ENCODE measurements at regions not wholly inside any gene's neighbourhood (a gene's known extent, or its start where the extent isn't known, plus 50 kb on each side); places are given as distances from the start of the nearest gene placed in this dataset.

GRCh38 chr10:36683421-36683820 lies 442.0 kb upstream of the ANKRD30A start:
- no peak for DNase-seq

- DNase-seq: no peak
These were observed 443.4 kb upstream of the ANKRD30A start for GRCh38 chr10:36681751-36682632.

DNA sequence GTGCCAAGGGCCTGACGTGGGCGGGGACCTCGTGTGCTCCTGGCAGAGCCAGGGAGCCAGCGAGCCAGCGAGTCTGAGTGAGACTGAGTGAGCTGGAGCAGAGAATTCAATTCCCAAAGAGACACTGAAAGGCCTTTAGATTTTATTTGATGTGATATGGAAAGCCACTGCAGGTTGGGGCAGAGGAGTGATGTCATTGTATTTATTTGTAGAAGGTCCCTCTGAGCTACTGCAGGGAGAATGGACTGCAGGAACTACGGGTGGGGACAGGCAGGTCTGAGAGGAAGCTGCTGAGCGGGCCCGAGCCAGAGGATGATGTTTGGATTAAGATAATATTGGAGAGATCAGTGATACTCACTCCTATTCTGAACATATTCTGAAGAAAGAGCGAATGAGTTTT lies 445.8 kb upstream of the ANKRD30A start:
- no peak for DNase-seq

DNA sequence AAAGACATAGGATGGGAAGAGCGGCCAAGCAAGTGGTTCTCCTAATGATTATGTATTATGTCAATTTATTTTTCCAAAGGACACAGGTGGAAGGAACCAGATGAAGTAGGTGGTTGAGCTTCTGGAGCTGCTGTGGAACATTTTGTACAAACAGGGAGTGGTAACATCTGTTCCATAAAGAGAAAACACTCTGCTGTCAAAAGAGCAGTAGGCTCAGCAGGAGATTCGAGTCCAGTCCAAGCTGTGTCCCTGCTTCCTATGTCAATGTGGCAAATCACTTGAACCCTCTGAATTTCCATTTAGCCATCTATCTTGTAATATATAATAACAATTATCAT lies 448.0 kb upstream of the ANKRD30A start:
- no peak for DNase-seq

- no peak for DNase-seq
These were observed 448.5 kb upstream of the ANKRD30A start for GRCh38 chr10:36676756-36677430.

DNA sequence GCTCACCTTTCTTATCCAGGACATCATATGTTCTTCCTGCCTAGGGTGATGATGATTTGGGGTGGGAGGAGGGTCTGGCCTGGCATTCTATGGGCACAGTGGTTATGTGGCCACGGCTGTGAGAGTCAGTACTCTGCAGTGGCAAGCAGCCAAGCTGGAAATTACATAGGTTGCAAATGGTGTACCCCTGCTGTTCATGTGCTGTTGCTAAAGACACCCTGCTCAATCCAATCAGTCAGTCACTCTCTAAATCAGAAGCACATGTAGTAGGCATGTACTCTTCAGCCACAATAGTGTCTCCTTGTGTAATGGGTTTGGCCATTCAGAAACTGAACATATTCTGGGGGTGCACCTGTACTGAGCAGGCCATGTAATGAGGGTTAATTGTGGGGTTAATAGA lies 449.1 kb upstream of the ANKRD30A start:
- DNase-seq: no peak

- no peak for DNase-seq
These were observed 449.9 kb upstream of the ANKRD30A start for GRCh38 chr10:36675458-36675880.

DNA sequence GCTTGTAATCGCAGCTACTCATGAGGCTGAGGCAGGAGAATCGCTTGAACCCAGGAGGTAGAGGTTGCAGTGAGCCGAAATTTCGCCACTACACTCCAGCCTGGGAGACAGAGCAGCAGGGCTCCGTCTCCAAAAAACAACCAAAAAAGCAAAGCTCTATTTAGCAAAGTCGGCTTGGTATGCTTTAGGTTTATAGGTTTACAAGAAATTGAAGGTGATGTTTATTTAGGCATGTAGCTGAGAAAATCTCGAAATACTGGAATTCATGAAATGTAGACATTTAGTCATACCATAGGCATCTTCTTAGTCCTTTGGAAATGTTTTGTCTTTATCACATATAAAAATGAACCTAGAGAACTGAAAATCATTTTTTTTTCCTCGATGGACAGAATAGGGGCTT lies 453.8 kb upstream of the ANKRD30A start:
- no peak for DNase-seq

DNA sequence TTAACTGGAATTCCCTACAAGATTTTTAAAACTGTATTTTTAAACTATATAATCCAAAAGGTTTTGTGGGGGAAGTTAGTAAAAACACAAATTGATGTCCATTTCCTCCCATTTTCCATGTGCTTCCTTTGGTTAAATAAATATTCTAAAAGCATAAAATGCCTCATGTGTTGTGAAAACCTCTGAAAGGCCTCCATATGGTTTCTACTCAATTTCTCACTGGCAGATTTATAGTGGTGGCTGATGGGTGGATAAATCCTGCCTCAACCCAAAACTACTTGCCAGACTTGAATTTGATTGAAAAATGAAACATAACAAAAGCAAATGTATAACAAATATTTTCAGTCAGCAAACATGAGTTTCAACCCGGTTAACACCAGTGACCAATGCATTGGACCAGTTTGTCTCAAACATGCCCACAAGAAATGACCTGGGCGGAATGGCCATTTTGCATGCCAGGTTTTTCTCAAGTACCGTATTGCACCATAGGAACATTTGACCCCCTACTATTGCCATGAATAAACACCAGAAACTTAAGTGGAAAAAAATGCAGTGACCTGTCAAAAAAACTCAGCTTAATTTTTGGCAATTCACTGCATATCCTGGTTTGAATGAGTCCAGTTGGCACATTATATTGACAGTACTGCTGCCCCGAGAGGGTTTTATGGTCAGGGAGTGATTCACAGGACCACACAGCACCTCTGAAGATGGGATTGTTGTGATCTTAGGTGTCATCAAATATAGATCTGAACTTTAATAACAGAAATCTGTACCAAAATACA lies 454.6 kb upstream of the ANKRD30A start:
- no peak for DNase-seq

DNA sequence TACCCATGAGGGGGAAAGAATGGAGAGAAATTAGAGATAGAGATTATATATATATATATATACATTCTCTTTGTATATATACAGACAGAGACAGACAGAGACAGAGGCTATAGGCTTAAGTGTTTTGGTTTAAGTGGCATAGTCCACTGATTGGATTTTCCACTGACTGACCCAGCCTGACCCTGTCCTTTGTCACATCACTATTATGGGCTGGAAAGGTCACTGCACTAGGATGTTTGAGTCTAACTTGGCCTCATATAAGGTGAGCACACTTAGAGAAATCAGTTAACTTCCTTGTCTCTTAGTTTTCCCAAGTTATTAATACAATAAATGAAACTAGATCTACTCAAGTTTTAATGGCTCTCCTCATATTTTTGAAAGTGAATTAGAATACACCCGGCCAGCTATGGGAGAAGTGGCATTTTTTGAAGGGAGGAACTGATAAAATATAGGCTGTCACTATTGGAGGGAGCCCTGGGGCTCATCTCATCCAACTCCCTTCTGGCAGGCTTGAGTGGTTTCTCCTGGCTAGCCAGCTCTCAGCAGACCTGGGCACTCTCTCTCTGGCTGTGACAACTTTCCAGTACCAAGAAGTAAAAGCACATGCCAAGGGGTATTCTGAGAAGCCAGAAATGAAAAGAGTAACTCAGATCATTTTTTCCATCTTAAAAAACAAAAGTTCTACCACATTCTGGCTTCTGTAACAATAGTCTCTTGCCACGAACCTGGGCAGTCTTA lies 455.6 kb upstream of the ANKRD30A start:
- DNase-seq: no peak

GRCh38 chr10:36666451-36666850 lies 458.9 kb upstream of the ANKRD30A start:
- no peak for DNase-seq

DNA sequence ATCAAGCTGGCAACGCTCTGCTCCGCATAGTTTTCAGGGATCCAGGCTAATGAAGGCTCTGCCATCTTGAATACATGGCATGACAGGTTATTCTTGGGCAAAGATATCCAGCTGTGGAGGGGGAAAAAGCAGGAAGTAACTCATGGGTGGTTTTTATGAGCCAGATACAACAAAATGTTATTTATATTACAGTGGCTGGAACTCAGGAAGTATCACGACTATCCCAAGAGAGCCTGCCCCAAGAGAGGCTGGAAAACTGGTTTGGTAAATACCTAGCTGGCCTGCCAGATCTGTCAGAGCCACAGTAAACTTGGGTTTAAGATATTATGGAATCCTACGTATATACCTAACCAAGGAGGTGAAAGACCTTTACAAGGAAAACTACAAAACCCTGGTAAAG lies 462.8 kb upstream of the ANKRD30A start:
- DNase-seq: no peak

- no peak for DNase-seq
These were observed 475.1 kb upstream of the ANKRD30A start for GRCh38 chr10:36650274-36650673.

GRCh38 chr10:36647540-36647939 lies 477.9 kb upstream of the ANKRD30A start:
- DNase-seq: no peak

DNA sequence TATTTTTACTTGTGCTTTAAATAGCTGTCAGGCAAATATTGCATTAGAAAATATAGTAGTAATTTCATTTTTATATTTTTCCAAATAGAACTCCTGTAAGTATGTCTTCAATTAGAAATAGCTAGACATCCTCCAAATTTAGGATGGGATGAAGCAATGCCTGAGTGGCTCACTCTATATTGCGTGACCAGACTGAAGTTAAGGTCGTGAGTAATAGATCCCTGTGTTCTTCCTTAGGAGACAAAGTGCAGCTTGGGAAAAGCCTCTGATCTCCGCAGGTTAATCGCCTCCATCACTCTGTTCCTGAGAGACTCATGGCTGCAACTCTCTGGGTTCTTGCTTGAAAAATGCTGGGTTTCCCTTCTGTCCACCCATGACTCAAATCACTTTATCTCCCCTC lies 484.8 kb upstream of the ANKRD30A start:
- DNase-seq: no peak

- DNase-seq: no peak
These were observed 486.8 kb upstream of the ANKRD30A start for GRCh38 chr10:36638462-36639155.

DNA sequence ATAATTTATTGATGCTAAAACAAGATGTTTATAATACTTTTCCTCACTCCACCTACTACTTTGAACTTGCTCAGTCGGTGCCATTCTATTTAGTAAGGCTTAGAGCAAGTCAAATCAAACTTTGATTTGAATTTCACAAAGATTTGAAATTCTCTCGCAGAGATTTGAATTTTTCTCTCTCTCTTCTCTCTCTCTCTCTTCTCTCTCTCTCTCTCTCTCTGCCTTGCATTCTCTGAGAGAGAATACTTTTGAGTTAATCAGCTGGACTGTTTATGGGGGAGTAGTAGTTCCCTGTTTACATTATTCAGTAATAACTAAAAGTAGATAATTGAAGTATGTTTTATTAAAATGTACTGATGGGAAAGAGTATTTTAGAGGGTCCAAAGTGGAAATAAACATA lies 488.5 kb upstream of the ANKRD30A start:
- DNase-seq: no peak

GRCh38 chr10:36636285-36636839 lies 489.0 kb upstream of the ANKRD30A start:
- no peak for DNase-seq

DNA sequence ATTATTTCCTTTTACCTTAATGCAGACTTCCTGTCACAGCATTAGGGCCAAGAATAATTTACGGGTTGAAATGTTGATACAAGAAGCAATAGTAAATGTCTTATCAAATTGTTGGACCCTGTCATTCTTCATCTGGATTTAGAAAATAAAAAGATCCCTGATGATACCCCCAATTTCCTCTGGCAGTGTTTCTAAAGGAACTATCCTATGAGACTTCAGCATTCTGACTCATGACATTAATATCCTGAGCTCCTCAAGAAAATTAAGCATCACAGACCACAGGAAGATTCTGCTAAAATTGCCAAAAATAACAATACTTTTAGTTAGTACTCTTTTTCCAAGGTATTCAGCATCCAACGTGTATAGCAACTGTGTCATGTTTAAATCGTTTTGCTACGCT lies 490.5 kb upstream of the ANKRD30A start:
- DNase-seq: no peak

DNA sequence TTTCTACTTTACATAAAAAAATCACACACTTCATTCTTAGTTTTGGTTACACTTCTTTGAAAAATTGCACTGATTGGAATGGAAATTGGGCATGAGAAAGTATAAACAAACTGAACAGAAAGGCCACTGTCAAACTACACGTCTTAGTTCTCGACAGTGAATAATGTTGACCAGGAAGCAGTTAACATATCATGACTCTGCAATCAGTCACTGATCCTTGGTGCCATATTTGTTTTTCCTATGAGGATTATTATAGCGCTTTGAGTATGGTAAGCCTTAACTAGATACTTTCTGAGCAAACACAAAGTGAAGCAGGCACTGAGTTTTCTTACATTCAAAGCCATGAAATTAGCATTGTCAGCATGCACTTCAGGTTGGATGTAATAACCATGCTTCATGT lies 495.1 kb upstream of the ANKRD30A start:
- no peak for DNase-seq

GRCh38 chr10:36629476-36629875 lies 495.9 kb upstream of the ANKRD30A start:
- no peak for DNase-seq

GRCh38 chr10:36624551-36625100 lies 500.8 kb upstream of the ANKRD30A start:
- DNase-seq: no peak

All from activated T-cell treated with anti-CD3 and anti-CD28 coated beads, Interleukin-2, amount 50 U/mL, for 48 hours (primary cell).